Cardiac fibroblast (primary cell): ENCODE measurements at regions not wholly inside any gene's neighbourhood (a gene's known extent, or its start where the extent isn't known, plus 50 kb on each side); places are given as distances from the start of the nearest gene placed in this dataset.

Experiments
- DNase-seq, 2 donors: peaks; one replicate each; pipeline versions ENCODE4 v3.0.0 to v3.0.0-alpha.2; 2010; ENCODE audit warnings: low read depth in 2 of 2
- H3K4me3 ChIP-seq, 2 donors: replicated peaks in 1 of 2; 1 replicate in 1 of 2; 2 replicates in 1 of 2; pipeline ENCODE4 v1.5.1; 2011; ENCODE audit warnings: low read depth in 2 of 2, low read length in 2 of 2, mild to moderate bottlenecking in 2 of 2, moderate library complexity in 1 of 2
- CTCF ChIP-seq: IDR thresholded peaks from one replicate; pipeline ENCODE4 v1.5.1; 2011; ENCODE audit warnings: low read depth, mild to moderate bottlenecking, low read length, inconsistent platforms

GRCh38 chr2:144825331-144826020 is 305.6 kb upstream of the ZEB2 start:
- H3K4me3 ChIP-seq: no peak overlapping the region
- no peak for TF ChIP-seq CTCF
- DNase-seq: no peak

GRCh38 chr2:144824306-144825080 is 304.6 kb upstream of the ZEB2 start:
- no peak for DNase-seq
- no peak overlapping the region for H3K4me3 ChIP-seq
- TF ChIP-seq CTCF: no peak

GRCh38 chr2:144822966-144823365 is 303.0 kb upstream of the ZEB2 start:
- TF ChIP-seq CTCF: no peak
- no peak for DNase-seq

GRCh38 chr2:144812288-144812687 is 292.4 kb upstream of the ZEB2 start:
- no peak overlapping the region for H3K4me3 ChIP-seq
- no peak for TF ChIP-seq CTCF
- DNase-seq: no peak

More at GRCh38 chr2:144822966-144823365, 303.0 kb upstream of the ZEB2 start:
- H3K4me3 ChIP-seq: no peak overlapping the region

GRCh38 chr2:144801766-144802165 is 281.8 kb upstream of the ZEB2 start:
- H3K4me3 ChIP-seq: no peak overlapping the region
- DNase-seq: peak; percentile 68 to 82
- no peak for TF ChIP-seq CTCF

GRCh38 chr2:144801325-144801724 is 281.4 kb upstream of the ZEB2 start:
- H3K4me3 ChIP-seq: no peak overlapping the region
- no peak for TF ChIP-seq CTCF
- DNase-seq: peak in 1 of 2 donors; percentile 5
